ENCODE measurements at regions not wholly inside any gene's neighbourhood (a gene's known extent, or its start where the extent isn't known, plus 50 kb on each side); places are given as distances from the start of the nearest gene placed in this dataset.

DNA sequence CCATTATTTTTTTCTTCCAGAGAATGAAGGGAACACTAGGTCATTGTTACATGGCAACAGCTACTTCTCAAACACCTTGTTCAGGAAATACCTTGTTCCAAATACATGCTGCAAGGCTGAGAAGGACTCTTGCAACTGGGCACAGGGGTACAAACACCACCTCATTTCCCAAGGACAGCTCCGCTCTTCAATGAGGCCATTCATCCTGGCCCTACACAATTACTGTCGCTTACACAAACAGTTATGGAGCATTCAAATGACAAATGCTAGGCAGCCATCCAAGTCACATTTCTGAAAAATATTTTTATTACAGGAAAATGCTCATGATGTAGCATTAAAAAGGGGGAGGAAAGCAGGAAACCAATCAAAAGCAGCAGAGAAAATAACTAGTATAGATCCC is 611.9 kb downstream of the DHX35 start:
- ChIA-PET CTCF (no interaction called here), POLR2A (no interaction called here)
- Histone ChIP-seq H3K9me3 (ENCODE audit: control insufficient read depth, insufficient read depth, low read length) (no peaks in the 10 kb centered on the region), H3K27me3 (ENCODE audit: control insufficient read depth, insufficient read depth, low read length) (no peaks in the 10 kb centered on the region), H3K27ac (ENCODE audit: low read depth, low read length) (no peak overlapping the region), H3K4me3 (ENCODE audit: low read depth, low read length) (no peak overlapping the region)
- TF ChIP-seq, protein P1, sequence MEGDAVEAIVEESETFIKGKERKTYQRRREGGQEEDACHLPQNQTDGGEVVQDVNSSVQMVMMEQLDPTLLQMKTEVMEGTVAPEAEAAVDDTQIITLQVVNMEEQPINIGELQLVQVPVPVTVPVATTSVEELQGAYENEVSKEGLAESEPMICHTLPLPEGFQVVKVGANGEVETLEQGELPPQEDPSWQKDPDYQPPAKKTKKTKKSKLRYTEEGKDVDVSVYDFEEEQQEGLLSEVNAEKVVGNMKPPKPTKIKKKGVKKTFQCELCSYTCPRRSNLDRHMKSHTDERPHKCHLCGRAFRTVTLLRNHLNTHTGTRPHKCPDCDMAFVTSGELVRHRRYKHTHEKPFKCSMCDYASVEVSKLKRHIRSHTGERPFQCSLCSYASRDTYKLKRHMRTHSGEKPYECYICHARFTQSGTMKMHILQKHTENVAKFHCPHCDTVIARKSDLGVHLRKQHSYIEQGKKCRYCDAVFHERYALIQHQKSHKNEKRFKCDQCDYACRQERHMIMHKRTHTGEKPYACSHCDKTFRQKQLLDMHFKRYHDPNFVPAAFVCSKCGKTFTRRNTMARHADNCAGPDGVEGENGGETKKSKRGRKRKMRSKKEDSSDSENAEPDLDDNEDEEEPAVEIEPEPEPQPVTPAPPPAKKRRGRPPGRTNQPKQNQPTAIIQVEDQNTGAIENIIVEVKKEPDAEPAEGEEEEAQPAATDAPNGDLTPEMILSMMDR (IDR thresholded peaks at IDR 0.05; ENCODE audit: low read depth, low read length), result no peak
- DNase-seq (ENCODE audit: low read depth, low spot score), result no peak

DNA sequence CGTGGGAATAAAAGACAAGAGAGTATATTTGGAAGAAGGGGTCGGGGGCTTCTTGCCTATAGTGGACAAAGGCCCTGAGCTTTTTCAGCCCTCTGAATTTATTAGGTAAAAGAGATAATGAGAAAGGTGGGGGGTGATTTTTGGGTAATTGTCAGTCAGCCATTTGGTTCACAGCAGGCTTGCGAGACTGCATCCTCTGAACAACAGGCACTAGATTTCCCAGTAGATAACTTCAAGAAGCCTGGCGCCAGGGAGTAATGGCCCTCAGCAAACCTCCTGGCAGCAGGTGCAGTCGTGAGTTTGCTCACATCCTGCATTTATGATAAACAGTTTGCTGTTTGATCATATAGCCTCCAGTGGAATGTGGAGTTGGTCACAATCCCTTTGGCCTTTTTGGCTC is 609.0 kb downstream of the DHX35 start:
- Histone ChIP-seq H3K27ac (ENCODE audit: low read depth, low read length) (no peak overlapping the region), H3K27me3 (ENCODE audit: control insufficient read depth, insufficient read depth, low read length) (no peaks in the 10 kb centered on the region), H3K4me3 (ENCODE audit: low read depth, low read length) (no peak overlapping the region), H3K9me3 (ENCODE audit: control insufficient read depth, insufficient read depth, low read length) (no peaks in the 10 kb centered on the region)
- ChIA-PET CTCF (no interaction called here), POLR2A (no interaction called here)
- DNase-seq (ENCODE audit: low read depth, low spot score), result no peak
- TF ChIP-seq, protein P1 (IDR thresholded peaks at IDR 0.05; ENCODE audit: low read depth, low read length), result no peak

- H3K27ac ChIP-seq (ENCODE audit: low read depth, low read length), result no peak overlapping the region
- ChIA-PET POLR2A (no interaction called here), CTCF (no interaction called here)
- no peak for DNase-seq (ENCODE audit: low read depth, low spot score)
- TF ChIP-seq, protein P1 (IDR thresholded peaks at IDR 0.05; ENCODE audit: low read depth, low read length), result no peak
- no peaks in the 10 kb centered on the region for H3K27me3 ChIP-seq (ENCODE audit: control insufficient read depth, insufficient read depth, low read length)
- H3K4me3 ChIP-seq (ENCODE audit: low read depth, low read length), result no peak overlapping the region
- no peaks in the 10 kb centered on the region for H3K9me3 ChIP-seq (ENCODE audit: control insufficient read depth, insufficient read depth, low read length)
Observed at GRCh38 chr20:39568109-39568508, 606.0 kb downstream of the DHX35 start.

GRCh38 chr20:39563349-39563748 is 601.2 kb downstream of the DHX35 start:
- Histone ChIP-seq H3K4me3 (ENCODE audit: low read depth, low read length) (no peak overlapping the region), H3K27me3 (ENCODE audit: control insufficient read depth, insufficient read depth, low read length) (no peaks in the 10 kb centered on the region), H3K27ac (ENCODE audit: low read depth, low read length) (no peak overlapping the region), H3K9me3 (ENCODE audit: control insufficient read depth, insufficient read depth, low read length) (no peaks in the 10 kb centered on the region)
- POLR2A ChIA-PET, result no interaction called here
- CTCF ChIA-PET, result no interaction called here
- DNase-seq (ENCODE audit: low read depth, low spot score), result no peak
- TF ChIP-seq, protein P1 (IDR thresholded peaks at IDR 0.05; ENCODE audit: low read depth, low read length), result no peak

DNA sequence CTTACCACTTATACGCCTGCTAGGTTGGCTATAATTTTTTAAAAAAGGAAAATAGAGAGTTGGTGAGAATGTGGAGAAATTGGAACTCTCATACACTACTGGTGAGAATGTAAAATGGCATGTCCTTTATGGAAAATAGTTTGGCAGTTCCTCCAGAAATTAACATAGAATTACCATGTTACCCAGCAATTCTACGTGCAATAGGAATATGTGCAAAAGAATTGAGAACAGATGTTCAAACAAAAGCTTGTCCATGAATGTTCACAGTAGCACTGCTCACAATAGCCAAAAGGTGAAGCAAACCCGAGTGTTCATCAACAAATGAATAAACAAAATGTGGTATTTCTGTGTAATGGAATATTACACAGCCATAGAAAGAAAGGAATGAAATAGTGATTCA is 592.2 kb downstream of the DHX35 start:
- CTCF ChIA-PET, result no interaction called here
- Histone ChIP-seq H3K4me3 (ENCODE audit: low read depth, low read length) (no peak overlapping the region), H3K27me3 (ENCODE audit: control insufficient read depth, insufficient read depth, low read length) (no peaks in the 10 kb centered on the region), H3K9me3 (ENCODE audit: control insufficient read depth, insufficient read depth, low read length) (no peaks in the 10 kb centered on the region), H3K27ac (ENCODE audit: low read depth, low read length) (no peak overlapping the region)
- DNase-seq (ENCODE audit: low read depth, low spot score), result no peak
- TF ChIP-seq, protein P1 (IDR thresholded peaks at IDR 0.05; ENCODE audit: low read depth, low read length), result no peak
- POLR2A ChIA-PET, result no interaction called here

Data from AG04450 (cell line).